ENCODE measurements at regions not wholly inside any gene's neighbourhood (a gene's known extent, or its start where the extent isn't known, plus 50 kb on each side); places are given as distances from the start of the nearest gene placed in this dataset.

- DNase-seq = no peak
These were observed 91.6 kb upstream of the LNX1 start for GRCh38 chr4:53682908-53683307.

- DNase-seq = no peak
These were observed 90.9 kb upstream of the LNX1 start for GRCh38 chr4:53682196-53682595.

GRCh38 chr4:53680598-53680997 is 89.3 kb upstream of the LNX1 start:
- DNase-seq = no peak

GRCh38 chr4:53680168-53680567 is 88.9 kb upstream of the LNX1 start:
- no peak for DNase-seq

GRCh38 chr4:53676402-53676871 is 85.2 kb upstream of the LNX1 start:
- no peak for DNase-seq

GRCh38 chr4:53674903-53675302 is 83.6 kb upstream of the LNX1 start:
- no peak for DNase-seq

- DNase-seq = no peak
These were observed 81.6 kb upstream of the LNX1 start for GRCh38 chr4:53672873-53673272.

GRCh38 chr4:53671757-53672156 is 80.5 kb upstream of the LNX1 start:
- DNase-seq = no peak

GRCh38 chr4:53659737-53660136 is 68.5 kb upstream of the LNX1 start:
- DNase-seq = no peak

- no peak for DNase-seq
These were observed 67.8 kb upstream of the LNX1 start for GRCh38 chr4:53659112-53659511.

GRCh38 chr4:53658029-53658428 is 66.7 kb upstream of the LNX1 start:
- no peak for DNase-seq

- DNase-seq = no peak
These were observed 65.2 kb upstream of the LNX1 start for GRCh38 chr4:53656421-53656981.

GRCh38 chr4:53654300-53654758 is 63.0 kb upstream of the LNX1 start:
- DNase-seq = no peak

- no peak for DNase-seq
These were observed 62.3 kb upstream of the LNX1 start for GRCh38 chr4:53653484-53654053.

GRCh38 chr4:53651156-53651735 is 60.0 kb upstream of the LNX1 start:
- DNase-seq = no peak

GRCh38 chr4:53649357-53649756 is 58.1 kb upstream of the LNX1 start:
- DNase-seq = no peak

GRCh38 chr4:53647547-53647946 is 56.3 kb upstream of the LNX1 start:
- DNase-seq = no peak

GRCh38 chr4:53646795-53647194 is 55.5 kb upstream of the LNX1 start:
- no peak for DNase-seq

- DNase-seq = no peak
These were observed 53.8 kb upstream of the LNX1 start for GRCh38 chr4:53645108-53645507.

GRCh38 chr4:53644607-53645006 is 53.3 kb upstream of the LNX1 start:
- DNase-seq = no peak

All from GOT3 (cell line).